GM12878 (cell line): ENCODE measurements at regions not wholly inside any gene's neighbourhood (a gene's known extent, or its start where the extent isn't known, plus 50 kb on each side); places are given as distances from the start of the nearest gene placed in this dataset.

Source experiments
- ATAC-seq: fragments of 200-7000 bp; cut with Tn5 transposase; 3 replicates; pipeline ENCODE4 v1.9.1; 2020; ENCODE audit warnings: mild to moderate bottlenecking, moderate library complexity
- BruUV-seq: library from RNA; stranded (reverse); fragments of 400-500 nt; replicated peaks from 2 replicates; lab custom pipeline; 2021; lab: Mats Ljungman, UMichigan
- CTCF ChIA-PET: fragments of 300-600 bp; sonication (Branson Sonifier 250); formaldehyde crosslinking; extraction: SDS; loops from one replicate; lab custom pipeline; 2021; ENCODE audit warnings: inconsistent platforms; lab: Yijun Ruan, JAX
- POLR2A ChIA-PET: fragments of 350-600 bp; formaldehyde crosslinking; extraction: SDS; loops from one replicate; lab custom pipeline; 2021; ENCODE audit warnings: inconsistent platforms; lab: Charles Lee
- RAD21 ChIA-PET: fragments of 300-600 bp; sonication (Branson Sonifier 250); formaldehyde crosslinking; loops from one replicate; lab custom pipeline; 2023; ENCODE audit warnings: antibody characterized with exemption; ENCODE audit not compliant: unreplicated experiment; lab: Charles Lee
- SMC1A ChIA-PET: fragments of 300-600 bp; sonication (Branson Sonifier 250); formaldehyde crosslinking; loops from one replicate; lab custom pipeline; 2023; ENCODE audit not compliant: unreplicated experiment, uncharacterized antibody; lab: Charles Lee
- DNase-seq: peaks from one replicate; pipeline ENCODE4 v3.0.0-alpha.2; 2011; ENCODE audit warnings: low read depth, low spot score
- FAIRE-seq: peaks from 3 replicates; lab custom pipeline; 2011; peaks lifted over from hg19 to GRCh38; lab: Jason Lieb, UNC
- H2AFZ ChIP-seq: 2 replicates; pipeline ENCODE4 v1.6.0; 2011; ENCODE audit warnings: low read depth, low read length, control low read depth; ENCODE audit not compliant: control insufficient read depth
- H3K27ac ChIP-seq: 2 replicates; pipeline ENCODE4 v1.5.1; 2011; ENCODE audit warnings: control low read depth; ENCODE audit not compliant: control insufficient read depth, insufficient read depth
- H3K27me3 ChIP-seq, 2 experiments: replicated peaks in 1 of 2; 2 replicates each; pipeline versions ENCODE4 v1.6.0 to v1.6.1; 2011; ENCODE audit warnings: low read length in 1 of 2; ENCODE audit not compliant: control insufficient read depth in 2 of 2, insufficient read depth in 2 of 2
- H3K36me3 ChIP-seq, 2 experiments: 2 replicates each; pipeline ENCODE4 v1.5.1; 2011; ENCODE audit warnings: low read length in 1 of 2; ENCODE audit not compliant: control insufficient read depth in 2 of 2, insufficient read depth in 2 of 2
- H3K4me1 ChIP-seq: 2 replicates; pipeline ENCODE4 v1.6.1; 2011; ENCODE audit warnings: mild to moderate bottlenecking, low read length, moderate library complexity, mixed read lengths; ENCODE audit not compliant: control insufficient read depth, insufficient read depth
- H3K4me2 ChIP-seq: 2 replicates; pipeline ENCODE4 v1.6.0; 2011; ENCODE audit warnings: control low read depth; ENCODE audit not compliant: control insufficient read depth, insufficient read depth
- H3K4me3 ChIP-seq: fragments of 200-600 bp; sonication (generic); 2 replicates; pipeline ENCODE4 v1.5.1; 2016
- H3K79me2 ChIP-seq: 2 replicates; pipeline ENCODE4 v1.6.0; 2011; ENCODE audit warnings: low read length; ENCODE audit not compliant: control insufficient read depth, insufficient read depth
- H3K9ac ChIP-seq: 2 replicates; pipeline ENCODE4 v1.8.0; 2011; ENCODE audit warnings: low read length, control low read depth, mixed read lengths; ENCODE audit not compliant: control insufficient read depth, insufficient read depth
- H3K9me3 ChIP-seq: replicated peaks from 3 replicates; pipeline ENCODE4 v1.5.1; 2011; ENCODE audit warnings: mild to moderate bottlenecking, low read length; ENCODE audit not compliant: control insufficient read depth, insufficient read depth
- H4K20me1 ChIP-seq: 2 replicates; pipeline ENCODE4 v1.6.0; 2011; ENCODE audit not compliant: control insufficient read depth, insufficient read depth
- CBFB ChIP-seq: IDR thresholded peaks from 2 replicates; pipeline ENCODE4 v1.6.1; 2016; ENCODE audit warnings: antibody characterized with exemption, low read depth
- DPF2 ChIP-seq: fragments of 450-650 bp; IDR thresholded peaks from 2 replicates; pipeline ENCODE4 v1.6.1; 2017; ENCODE audit warnings: mild to moderate bottlenecking
- EED ChIP-seq: sonication (generic); IDR thresholded peaks from 2 replicates; pipeline ENCODE4 v1.6.1; 2016; ENCODE audit warnings: antibody characterized with exemption, low read depth
- EP300 ChIP-seq, 2 experiments: fragments of 150-350 bp in 1 of 2; IDR thresholded peaks; 2 replicates each; pipeline ENCODE4 v1.6.1; 2011 to 2012; ENCODE audit warnings: low read depth in 2 of 2, low read length in 2 of 2, borderline replicate concordance in 1 of 2, improper control_type of control experiment in 1 of 2, inconsistent platforms in 1 of 2; ENCODE audit not compliant: control insufficient read depth in 1 of 2
- ESRRA ChIP-seq: IDR thresholded peaks from 2 replicates; pipeline ENCODE4 v1.6.1; 2012; ENCODE audit warnings: mild to moderate bottlenecking, low read length, improper control_type of control experiment
- JUND ChIP-seq: IDR thresholded peaks from 2 replicates; pipeline ENCODE4 v1.6.1; 2012; ENCODE audit warnings: low read depth, mild to moderate bottlenecking, low read length, improper control_type of control experiment, moderate library complexity
- NFIC ChIP-seq: IDR thresholded peaks from 2 replicates; pipeline ENCODE4 v1.6.1; 2012; ENCODE audit warnings: low read depth, mild to moderate bottlenecking, inconsistent platforms, low read length, moderate library complexity
- RAD21 ChIP-seq: IDR thresholded peaks from 2 replicates; pipeline ENCODE4 v1.6.1; 2011; ENCODE audit warnings: mild to moderate bottlenecking, low read depth, low read length, moderate library complexity; ENCODE audit not compliant: insufficient read depth
- RCOR1 ChIP-seq: conservative IDR thresholded peaks from 2 replicates; pipeline ENCODE4 v1.6.1; 2012; ENCODE audit warnings: low read depth, low read length, improper control_type of control experiment
- SP1 ChIP-seq: IDR thresholded peaks from one replicate; pipeline ENCODE4 v1.6.1; 2011; ENCODE audit warnings: low read depth, low read length
- SREBF2 ChIP-seq: IDR thresholded peaks from 2 replicates; pipeline ENCODE4 v1.6.1; 2012; ENCODE audit warnings: mild to moderate bottlenecking, low read length
- WGBS: methylation state at CpG from one replicate; pipeline ENCODE4 v1.1.6; 2016; ENCODE audit warnings: low lambda C conversion rate; ENCODE audit not compliant: insufficient replicate concordance, insufficient coverage; ENCODE audit errors: missing lambda C conversion rate; 5-methylcytosine and 5-hydroxymethylcytosine counted together
- in situ Hi-C: fragments of 300-500 bp; cut with MboI; formaldehyde crosslinking; loops from 9 replicates; pipeline ENCODE4 v1.14.3; 2018; ENCODE audit warnings: mixed read lengths
- intact Hi-C: fragments of 100-400 bp; cut with micrococcal nuclease; formaldehyde crosslinking; loops from one replicate; pipeline ENCODE4 v1.14.2; 2022; ENCODE audit not compliant: unreplicated experiment
- TF ChIP-seq, protein P1 (sequence below): IDR thresholded peaks from 2 replicates; pipeline ENCODE4 v1.6.1; 2012; ENCODE audit warnings: mild to moderate bottlenecking, low read depth, low read length
- TF ChIP-seq, protein P2 (sequence below): IDR thresholded peaks from 2 replicates; pipeline ENCODE4 v1.6.1; 2012; ENCODE audit warnings: low read depth, low read length, improper control_type of control experiment
- TF ChIP-seq, protein P3 (sequence below): IDR thresholded peaks from 2 replicates; pipeline ENCODE4 v1.6.1; 2011; ENCODE audit warnings: low read depth, low read length, improper control_type of control experiment, borderline replicate concordance

DNA sequence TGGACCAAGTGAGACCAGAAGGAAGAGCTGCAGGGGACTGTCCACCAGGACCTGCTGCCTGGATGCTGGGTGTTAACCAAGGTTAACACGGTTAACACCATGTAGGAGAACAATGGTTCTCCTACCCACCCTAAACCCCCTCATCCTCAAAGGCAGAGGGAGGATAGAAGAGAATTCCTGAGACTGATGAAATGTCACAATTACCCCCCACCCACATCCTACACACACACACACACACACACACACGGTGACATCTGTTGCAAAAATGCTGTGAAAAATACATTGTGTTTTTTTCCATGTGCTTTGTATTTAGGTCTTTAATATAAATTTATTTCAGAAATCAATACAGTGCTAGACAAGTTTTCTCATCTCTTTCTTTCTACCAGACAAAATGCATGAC, 113.9 kb upstream of the HES1 start:
- Histone ChIP-seq H2AFZ (no peak overlapping the region), H3K4me1 (no peaks in the 10 kb centered on the region), H3K36me3 (no peaks in the 10 kb centered on the region), H3K4me2 (no peak overlapping the region), H3K9ac (no peak overlapping the region), H4K20me1 (no peaks in the 10 kb centered on the region), H3K4me3 (no peak overlapping the region), H3K9me3 (no peaks in the 10 kb centered on the region; the same call in 2 of the 3 replicates), H3K27me3 (peaks cover 3 to 4% of the 10 kb centered on the region in 2 experiments; a peak in 2 of 4 replicates), H3K79me2 (no peaks in the 10 kb centered on the region), H3K27ac (no peak overlapping the region)
- CTCF ChIA-PET = no interaction called here
- POLR2A ChIA-PET = no interaction called here
- SMC1A ChIA-PET = no interaction called here
- DNase-seq (no peak), ATAC-seq (no peak), FAIRE-seq (no peak)
- RAD21 ChIA-PET = no interaction called here
- in situ Hi-C loops = no loop called here
- TF ChIP-seq EED = no peak
- BruUV-seq = no TSS peak
- 44% methylated on average over 2 of the region's 2 CpGs for WGBS
- intact Hi-C loops = no loop called here

DNA sequence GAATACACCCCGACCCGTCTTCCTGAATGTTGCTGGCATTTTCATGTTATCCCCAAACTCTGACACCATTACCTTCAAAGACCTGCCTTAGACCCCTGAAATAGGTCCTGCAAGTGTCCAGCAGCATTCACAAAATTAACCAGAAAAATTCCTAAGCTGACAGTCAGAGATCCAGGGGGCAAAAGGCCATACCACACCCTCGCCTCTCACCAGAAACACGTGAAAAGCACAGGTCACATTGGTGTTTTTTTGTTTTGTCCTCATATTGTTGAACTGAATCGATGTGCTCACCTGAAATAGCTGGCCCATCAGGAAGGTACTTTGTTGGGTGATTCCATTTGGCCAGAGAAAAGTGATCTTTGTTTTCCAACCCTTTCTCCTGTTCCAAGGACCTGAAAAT, 113.1 kb upstream of the HES1 start:
- H3K27me3 ChIP-seq = peaks cover 3 to 4% of the 10 kb centered on the region in 2 experiments; a peak in 2 of 4 replicates
- no peaks in the 10 kb centered on the region for H3K79me2 ChIP-seq
- H3K27ac ChIP-seq = no peak overlapping the region
- POLR2A ChIA-PET = no interaction called here
- BruUV-seq = no TSS peak
- H4K20me1 ChIP-seq = no peaks in the 10 kb centered on the region
- WGBS = 29% methylated on average over 5 of the region's 5 CpGs
- no peak overlapping the region for H2AFZ ChIP-seq
- no peak overlapping the region for H3K4me3 ChIP-seq
- intact Hi-C loops = no loop called here
- H3K36me3 ChIP-seq = no peaks in the 10 kb centered on the region
- FAIRE-seq (no peak), ATAC-seq (no peak), DNase-seq (no peak)
- H3K4me1 ChIP-seq = no peaks in the 10 kb centered on the region
- no peak overlapping the region for H3K9ac ChIP-seq
- no peaks in the 10 kb centered on the region for H3K9me3 ChIP-seq
- SMC1A ChIA-PET = no interaction called here
- RAD21 ChIA-PET = no interaction called here
- CTCF ChIA-PET = no interaction called here
- in situ Hi-C loops = no loop called here
- H3K4me2 ChIP-seq = no peak overlapping the region
- TF ChIP-seq SP1 = no peak
- no peak for TF ChIP-seq RAD21
- TF ChIP-seq, protein P1, sequence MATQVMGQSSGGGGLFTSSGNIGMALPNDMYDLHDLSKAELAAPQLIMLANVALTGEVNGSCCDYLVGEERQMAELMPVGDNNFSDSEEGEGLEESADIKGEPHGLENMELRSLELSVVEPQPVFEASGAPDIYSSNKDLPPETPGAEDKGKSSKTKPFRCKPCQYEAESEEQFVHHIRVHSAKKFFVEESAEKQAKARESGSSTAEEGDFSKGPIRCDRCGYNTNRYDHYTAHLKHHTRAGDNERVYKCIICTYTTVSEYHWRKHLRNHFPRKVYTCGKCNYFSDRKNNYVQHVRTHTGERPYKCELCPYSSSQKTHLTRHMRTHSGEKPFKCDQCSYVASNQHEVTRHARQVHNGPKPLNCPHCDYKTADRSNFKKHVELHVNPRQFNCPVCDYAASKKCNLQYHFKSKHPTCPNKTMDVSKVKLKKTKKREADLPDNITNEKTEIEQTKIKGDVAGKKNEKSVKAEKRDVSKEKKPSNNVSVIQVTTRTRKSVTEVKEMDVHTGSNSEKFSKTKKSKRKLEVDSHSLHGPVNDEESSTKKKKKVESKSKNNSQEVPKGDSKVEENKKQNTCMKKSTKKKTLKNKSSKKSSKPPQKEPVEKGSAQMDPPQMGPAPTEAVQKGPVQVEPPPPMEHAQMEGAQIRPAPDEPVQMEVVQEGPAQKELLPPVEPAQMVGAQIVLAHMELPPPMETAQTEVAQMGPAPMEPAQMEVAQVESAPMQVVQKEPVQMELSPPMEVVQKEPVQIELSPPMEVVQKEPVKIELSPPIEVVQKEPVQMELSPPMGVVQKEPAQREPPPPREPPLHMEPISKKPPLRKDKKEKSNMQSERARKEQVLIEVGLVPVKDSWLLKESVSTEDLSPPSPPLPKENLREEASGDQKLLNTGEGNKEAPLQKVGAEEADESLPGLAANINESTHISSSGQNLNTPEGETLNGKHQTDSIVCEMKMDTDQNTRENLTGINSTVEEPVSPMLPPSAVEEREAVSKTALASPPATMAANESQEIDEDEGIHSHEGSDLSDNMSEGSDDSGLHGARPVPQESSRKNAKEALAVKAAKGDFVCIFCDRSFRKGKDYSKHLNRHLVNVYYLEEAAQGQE = no peak
- TF ChIP-seq CBFB = no peak
- TF ChIP-seq ESRRA = no peak
- no peak for TF ChIP-seq DPF2
- no peak for TF ChIP-seq SREBF2
- TF ChIP-seq, protein P2, sequence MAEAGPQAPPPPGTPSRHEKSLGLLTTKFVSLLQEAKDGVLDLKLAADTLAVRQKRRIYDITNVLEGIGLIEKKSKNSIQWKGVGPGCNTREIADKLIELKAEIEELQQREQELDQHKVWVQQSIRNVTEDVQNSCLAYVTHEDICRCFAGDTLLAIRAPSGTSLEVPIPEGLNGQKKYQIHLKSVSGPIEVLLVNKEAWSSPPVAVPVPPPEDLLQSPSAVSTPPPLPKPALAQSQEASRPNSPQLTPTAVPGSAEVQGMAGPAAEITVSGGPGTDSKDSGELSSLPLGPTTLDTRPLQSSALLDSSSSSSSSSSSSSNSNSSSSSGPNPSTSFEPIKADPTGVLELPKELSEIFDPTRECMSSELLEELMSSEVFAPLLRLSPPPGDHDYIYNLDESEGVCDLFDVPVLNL = no peak
- no peak for TF ChIP-seq RCOR1
- no peak for TF ChIP-seq JUND
- TF ChIP-seq, protein P3, sequence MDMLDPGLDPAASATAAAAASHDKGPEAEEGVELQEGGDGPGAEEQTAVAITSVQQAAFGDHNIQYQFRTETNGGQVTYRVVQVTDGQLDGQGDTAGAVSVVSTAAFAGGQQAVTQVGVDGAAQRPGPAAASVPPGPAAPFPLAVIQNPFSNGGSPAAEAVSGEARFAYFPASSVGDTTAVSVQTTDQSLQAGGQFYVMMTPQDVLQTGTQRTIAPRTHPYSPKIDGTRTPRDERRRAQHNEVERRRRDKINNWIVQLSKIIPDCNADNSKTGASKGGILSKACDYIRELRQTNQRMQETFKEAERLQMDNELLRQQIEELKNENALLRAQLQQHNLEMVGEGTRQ = no peak
- TF ChIP-seq NFIC = no peak
- TF ChIP-seq EP300 (IDR thresholded peaks at IDR 0.05; ENCODE audit: borderline replicate concordance in 1 of 2, control insufficient read depth in 1 of 2, low read depth in 2 of 2, low read length in 2 of 2) = no peak
